ENCODE measurements at regions not wholly inside any gene's neighbourhood (a gene's known extent, or its start where the extent isn't known, plus 50 kb on each side); places are given as distances from the start of the nearest gene placed in this dataset.
"Not testable (repeated sequence)": the region's sequence is repeated elsewhere in the genome, so short reads cannot be mapped to it uniquely, and the experiment has no call there.

GRCh38 chr12:124148481-124149273, 146.2 kb upstream of the RFLNA start:
- Histone ChIP-seq H3K27me3 (ENCODE audit: low read depth) (no peaks in the 10 kb centered on the region), H3K4me1 (peaks cover 4% of the 10 kb centered on the region; the same call in 1 of the 2 replicates), H3K9me3 (peaks cover 11% of the 10 kb centered on the region), H3K4me3 (no peak overlapping the region), H3K36me3 (replicated peaks) (no peaks in the 10 kb centered on the region)
- DNase-seq (ENCODE audit: low spot score in 2 of 2) = no peak
- in situ Hi-C loops (cut with MboI; ENCODE audit: low sequenced_read_pairs) = no loop called here

- no peaks in the 10 kb centered on the region for H3K36me3 ChIP-seq (replicated peaks)
- H3K4me3 ChIP-seq = no peak overlapping the region
- H3K27me3 ChIP-seq (ENCODE audit: low read depth) = no peaks in the 10 kb centered on the region
- no peak for DNase-seq (ENCODE audit: low spot score in 2 of 2)
- peaks cover 4% of the 10 kb centered on the region; the same call in 1 of the 2 replicates for H3K4me1 ChIP-seq
- in situ Hi-C loops (cut with MboI; ENCODE audit: low sequenced_read_pairs) = no loop called here
- peaks cover 11% of the 10 kb centered on the region for H3K9me3 ChIP-seq
These were observed 145.6 kb upstream of the RFLNA start for GRCh38 chr12:124149287-124149686.

GRCh38 chr12:124150168-124150567, 144.7 kb upstream of the RFLNA start:
- Histone ChIP-seq H3K4me3 (no peak overlapping the region), H3K27me3 (ENCODE audit: low read depth) (no peaks in the 10 kb centered on the region), H3K9me3 (peaks cover 11% of the 10 kb centered on the region), H3K4me1 (peaks cover 4% of the 10 kb centered on the region; the same call in 1 of the 2 replicates), H3K36me3 (replicated peaks) (no peaks in the 10 kb centered on the region)
- in situ Hi-C loops (cut with MboI; ENCODE audit: low sequenced_read_pairs) = no loop called here
- peak; percentile 5 to 70 for DNase-seq (ENCODE audit: low spot score in 2 of 2)

- no peak for DNase-seq (ENCODE audit: low spot score in 2 of 2)
- Histone ChIP-seq H3K9me3 (peaks cover 11% of the 10 kb centered on the region), H3K4me1 (peaks cover 4% of the 10 kb centered on the region; the same call in 1 of the 2 replicates), H3K27me3 (ENCODE audit: low read depth) (no peaks in the 10 kb centered on the region), H3K4me3 (no peak overlapping the region), H3K36me3 (replicated peaks) (no peaks in the 10 kb centered on the region)
- in situ Hi-C loops (cut with MboI; ENCODE audit: low sequenced_read_pairs) = no loop called here
These were observed 143.3 kb upstream of the RFLNA start for GRCh38 chr12:124151583-124151982.

- Histone ChIP-seq H3K4me3 (no peak overlapping the region), H3K9me3 (peaks cover 8% of the 10 kb centered on the region), H3K36me3 (replicated peaks) (no peaks in the 10 kb centered on the region), H3K27me3 (ENCODE audit: low read depth) (no peaks in the 10 kb centered on the region), H3K4me1 (peaks cover 4% of the 10 kb centered on the region; the same call in 1 of the 2 replicates)
- no peak for DNase-seq (ENCODE audit: low spot score in 2 of 2)
- in situ Hi-C loops (cut with MboI; ENCODE audit: low sequenced_read_pairs) = no loop called here
These were observed 142.2 kb upstream of the RFLNA start for GRCh38 chr12:124152731-124153130.

- peaks cover 8% of the 10 kb centered on the region for H3K9me3 ChIP-seq
- H3K4me3 ChIP-seq = no peak overlapping the region
- peaks cover 4% of the 10 kb centered on the region; the same call in 1 of the 2 replicates for H3K4me1 ChIP-seq
- no peaks in the 10 kb centered on the region for H3K27me3 ChIP-seq (ENCODE audit: low read depth)
- in situ Hi-C loops (cut with MboI; ENCODE audit: low sequenced_read_pairs) = no loop called here
- H3K36me3 ChIP-seq (replicated peaks) = no peaks in the 10 kb centered on the region
- DNase-seq (ENCODE audit: low spot score in 2 of 2) = no peak
These were observed 141.5 kb upstream of the RFLNA start for GRCh38 chr12:124153392-124153791.

GRCh38 chr12:124157406-124157805, 137.5 kb upstream of the RFLNA start:
- Histone ChIP-seq H3K9me3 (no peaks in the 10 kb centered on the region), H3K36me3 (replicated peaks) (no peaks in the 10 kb centered on the region), H3K4me3 (no peak overlapping the region), H3K4me1 (no peaks in the 10 kb centered on the region), H3K27me3 (ENCODE audit: low read depth) (no peaks in the 10 kb centered on the region)
- no peak for DNase-seq (ENCODE audit: low spot score in 2 of 2)
- in situ Hi-C loops (cut with MboI; ENCODE audit: low sequenced_read_pairs) = no loop called here

GRCh38 chr12:124159655-124160054, 135.2 kb upstream of the RFLNA start:
- H3K4me3 ChIP-seq = no peak overlapping the region
- H3K27me3 ChIP-seq (ENCODE audit: low read depth) = no peaks in the 10 kb centered on the region
- peaks cover 6% of the 10 kb centered on the region; the same call in 1 of the 2 replicates for H3K9me3 ChIP-seq
- in situ Hi-C loops (cut with MboI; ENCODE audit: low sequenced_read_pairs) = no loop called here
- H3K4me1 ChIP-seq = no peaks in the 10 kb centered on the region
- no peak for DNase-seq (ENCODE audit: low spot score in 2 of 2)
- no peaks in the 10 kb centered on the region for H3K36me3 ChIP-seq (replicated peaks)

- H3K36me3 ChIP-seq (replicated peaks) = no peaks in the 10 kb centered on the region
- DNase-seq (ENCODE audit: low spot score in 2 of 2) = no peak
- H3K9me3 ChIP-seq = peaks cover 6% of the 10 kb centered on the region; the same call in 1 of the 2 replicates
- H3K4me1 ChIP-seq = no peaks in the 10 kb centered on the region
- H3K4me3 ChIP-seq = no peak overlapping the region
- no peaks in the 10 kb centered on the region for H3K27me3 ChIP-seq (ENCODE audit: low read depth)
- in situ Hi-C loops (cut with MboI; ENCODE audit: low sequenced_read_pairs) = no loop called here
These were observed 134.7 kb upstream of the RFLNA start for GRCh38 chr12:124160097-124160756.

GRCh38 chr12:124161402-124161801, 133.5 kb upstream of the RFLNA start:
- in situ Hi-C loops (cut with MboI; ENCODE audit: low sequenced_read_pairs); H3K27me3 ChIP-seq (ENCODE audit: low read depth); DNase-seq (ENCODE audit: low spot score in 2 of 2); H3K4me3 ChIP-seq; H3K36me3 ChIP-seq (replicated peaks); H3K4me1 ChIP-seq; H3K9me3 ChIP-seq: not testable (repeated sequence)

- in situ Hi-C loops (cut with MboI; ENCODE audit: low sequenced_read_pairs) = no loop called here
- Histone ChIP-seq H3K9me3 (peaks cover 6% of the 10 kb centered on the region; the same call in 1 of the 2 replicates), H3K4me3 (no peak overlapping the region), H3K36me3 (replicated peaks) (no peaks in the 10 kb centered on the region), H3K4me1 (no peaks in the 10 kb centered on the region), H3K27me3 (ENCODE audit: low read depth) (no peaks in the 10 kb centered on the region)
- no peak for DNase-seq (ENCODE audit: low spot score in 2 of 2)
These were observed 132.5 kb upstream of the RFLNA start for GRCh38 chr12:124162151-124163110.

- H3K4me1 ChIP-seq = no peaks in the 10 kb centered on the region
- H3K27me3 ChIP-seq (ENCODE audit: low read depth) = no peaks in the 10 kb centered on the region
- H3K4me3 ChIP-seq = no peak overlapping the region
- no peak for DNase-seq (ENCODE audit: low spot score in 2 of 2)
- no peaks in the 10 kb centered on the region for H3K36me3 ChIP-seq (replicated peaks)
- in situ Hi-C loops (cut with MboI; ENCODE audit: low sequenced_read_pairs) = no loop called here
- H3K9me3 ChIP-seq = peaks cover 6% of the 10 kb centered on the region; the same call in 1 of the 2 replicates
These were observed 129.2 kb upstream of the RFLNA start for GRCh38 chr12:124165695-124166094.

GRCh38 chr12:124167141-124167540, 127.8 kb upstream of the RFLNA start:
- Histone ChIP-seq H3K27me3 (ENCODE audit: low read depth) (no peaks in the 10 kb centered on the region), H3K36me3 (replicated peaks) (no peaks in the 10 kb centered on the region), H3K4me3 (no peak overlapping the region), H3K9me3 (peaks cover 6% of the 10 kb centered on the region; the same call in 1 of the 2 replicates), H3K4me1 (no peaks in the 10 kb centered on the region)
- in situ Hi-C loops (cut with MboI; ENCODE audit: low sequenced_read_pairs) = no loop called here
- no peak for DNase-seq (ENCODE audit: low spot score in 2 of 2)
